K562 (cell line): ENCODE measurements at regions not wholly inside any gene's neighbourhood (a gene's known extent, or its start where the extent isn't known, plus 50 kb on each side); places are given as distances from the start of the nearest gene placed in this dataset.
A peak's percentile ranks its signal among the peaks of the same experiment; 100 is the strongest.

Experiments used
- BHLHE40 ChIP-seq: IDR thresholded peaks from 2 replicates; pipeline ENCODE4 v1.6.1; 2011; ENCODE audit warnings: low read length, improper control_type of control experiment
- CHAMP1 ChIP-seq: fragments of 450-650 bp; IDR thresholded peaks from 2 replicates; pipeline ENCODE4 v1.6.1; 2016; ENCODE audit warnings: mild to moderate bottlenecking
- CLOCK ChIP-seq: fragments of 250-450 bp; sonication (Bioruptor Pico); IDR thresholded peaks from 2 replicates; pipeline ENCODE4 v1.4.0; 2020; ENCODE audit warnings: mild to moderate bottlenecking, moderate library complexity, borderline replicate concordance
- CREB3 ChIP-seq: fragments of 450-650 bp; conservative IDR thresholded peaks from 2 replicates; pipeline ENCODE4 v1.6.1; 2016; ENCODE audit warnings: missing genetic modification characterization, low read depth, mild to moderate bottlenecking, missing compliant biosample characterization, moderate library complexity
- HNRNPUL1 ChIP-seq: fragments of 200-400 bp; formaldehyde crosslinking; IDR thresholded peaks from 2 replicates; pipeline ENCODE4 v1.6.1; 2017; ENCODE audit warnings: low read length
- HOXB6 ChIP-seq: fragments of 250-450 bp; sonication (Bioruptor Pico); IDR thresholded peaks from 2 replicates; pipeline ENCODE4 v1.5.1; 2022; ENCODE audit warnings: mild to moderate bottlenecking, borderline replicate concordance
- HSF4 ChIP-seq: fragments of 250-450 bp; sonication (Bioruptor Pico); IDR thresholded peaks from 2 replicates; pipeline ENCODE4 v2.1.2; 2022; ENCODE audit warnings: mild to moderate bottlenecking, moderate library complexity, borderline replicate concordance
- MNT ChIP-seq, 2 experiments: fragments of 450-650 bp; conservative IDR thresholded peaks; 2 replicates each; pipeline ENCODE4 v1.6.1; 2017; ENCODE audit warnings: mild to moderate bottlenecking in 2 of 2, moderate library complexity in 2 of 2
- STAT5A ChIP-seq: IDR thresholded peaks from 2 replicates; pipeline ENCODE4 v1.6.1; 2012; ENCODE audit warnings: low read length, inconsistent platforms, borderline replicate concordance
- TCF3 ChIP-seq: sonication (generic); formaldehyde crosslinking; IDR thresholded peaks from 2 replicates; pipeline ENCODE4 v1.4.0; 2020; ENCODE audit warnings: mild to moderate bottlenecking, missing genetic modification reagents
- TSHZ1 ChIP-seq: fragments of 250-450 bp; sonication (Bioruptor Pico); IDR thresholded peaks from 2 replicates; pipeline ENCODE4 v1.4.0; 2020; ENCODE audit warnings: mild to moderate bottlenecking, moderate library complexity
- ZNF24 ChIP-seq: fragments of 450-650 bp; IDR thresholded peaks from 2 replicates; pipeline ENCODE4 v1.6.1; 2016
- TF ChIP-seq, protein P1 (sequence below), 2 experiments: fragments of 250-450 bp in 1 of 2; fragments of 450-650 bp in 1 of 2; sonication (Bioruptor Pico) in 1 of 2; IDR thresholded peaks; 2 replicates each; pipeline versions ENCODE4 v1.6.1 to v1.8.0; 2016 to 2021; ENCODE audit warnings: mild to moderate bottlenecking in 2 of 2, moderate library complexity in 2 of 2, missing compliant biosample characterization in 1 of 2, missing genetic modification characterization in 1 of 2

- TF ChIP-seq CLOCK (CRISPR knock-in tag) (no peak), TCF3 (CRISPR knock-in tag) (peak; percentile 84), TSHZ1 (CRISPR knock-in tag) (no peak), HNRNPUL1 (no peak), BHLHE40 (no peak), CREB3 (tag) (no peak), HOXB6 (CRISPR knock-in tag) (no peak), STAT5A (peak; percentile 33; the same call in 1 of the 2 replicates), CHAMP1 (no peak), ZNF24 (no peak), HSF4 (CRISPR knock-in tag) (no peak), MNT (conservative IDR thresholded peaks at IDR 0.05) (0 out of 4 replicates have a peak, but pooled peaks of 1 of the 2 experiments have one; percentile 16)
- TF ChIP-seq, protein P1, sequence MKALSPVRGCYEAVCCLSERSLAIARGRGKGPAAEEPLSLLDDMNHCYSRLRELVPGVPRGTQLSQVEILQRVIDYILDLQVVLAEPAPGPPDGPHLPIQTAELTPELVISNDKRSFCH (CRISPR knock-in tag; IDR thresholded peaks at IDR 0.05) = no peak
- TF ChIP-seq, protein P1 (tag; IDR thresholded peaks at IDR 0.05) = peak; percentile 50; the same call in 1 of the 2 replicates
These were observed 183.5 kb downstream of the PHETA1 start (continued) for GRCh38 chr12:111185206-111185888.
